Stimulated activated CD4-positive, alpha-beta T cell treated with anti-CD3 and anti-CD28 coated beads, Interleukin-15, amount 100 ng/mL, for 48 hours (primary cell): ENCODE measurements at regions not wholly inside any gene's neighbourhood (a gene's known extent, or its start where the extent isn't known, plus 50 kb on each side); places are given as distances from the start of the nearest gene placed in this dataset.
"Not testable (repeated sequence)": the region's sequence is repeated elsewhere in the genome, so short reads cannot be mapped to it uniquely, and the experiment has no call there.

Experiments used
- DNase-seq, 2 donors: peaks; one replicate each; pipeline ENCODE4 v3.0.0-alpha.2; 2020; ENCODE audit warnings: low read depth in 2 of 2

DNA sequence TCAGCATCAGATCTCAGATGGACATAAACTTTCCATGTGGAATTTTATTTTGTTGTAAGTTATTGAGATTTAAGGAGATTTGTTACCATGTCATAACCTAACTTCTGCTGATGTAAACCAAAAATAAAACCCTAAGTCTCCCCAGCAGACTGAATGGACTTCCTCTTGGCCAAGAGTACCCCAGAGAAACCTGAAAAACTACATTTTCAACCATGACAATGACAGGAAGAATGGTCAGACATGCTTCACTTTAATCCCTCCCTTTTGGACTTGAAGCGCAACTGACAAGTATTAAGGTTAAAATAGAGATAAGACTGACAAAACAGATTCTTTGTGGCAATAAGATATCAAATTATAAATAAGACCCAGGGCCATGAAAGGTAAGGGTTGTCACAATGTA lies 579.7 kb upstream of the RAG2 start:
- no peak for DNase-seq

DNA sequence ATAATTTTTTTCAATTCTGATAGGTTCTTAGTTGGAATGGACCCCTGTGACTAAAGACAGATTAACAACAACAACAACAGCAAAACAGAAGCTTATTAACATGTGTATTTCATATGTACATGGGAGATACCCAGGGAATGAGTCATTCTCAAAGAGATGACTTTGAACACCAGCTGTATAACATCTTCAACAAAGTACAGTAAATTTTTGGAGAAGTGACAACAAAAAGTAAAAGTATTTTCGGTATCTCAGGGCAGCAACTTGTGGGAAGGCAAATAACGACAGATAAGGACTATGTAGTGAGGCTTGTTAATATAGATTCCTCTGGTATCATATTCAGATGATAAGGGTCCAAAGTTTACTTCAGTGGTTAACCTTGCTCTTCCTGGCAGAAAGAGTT lies 573.4 kb upstream of the RAG2 start:
- DNase-seq: no peak

DNA sequence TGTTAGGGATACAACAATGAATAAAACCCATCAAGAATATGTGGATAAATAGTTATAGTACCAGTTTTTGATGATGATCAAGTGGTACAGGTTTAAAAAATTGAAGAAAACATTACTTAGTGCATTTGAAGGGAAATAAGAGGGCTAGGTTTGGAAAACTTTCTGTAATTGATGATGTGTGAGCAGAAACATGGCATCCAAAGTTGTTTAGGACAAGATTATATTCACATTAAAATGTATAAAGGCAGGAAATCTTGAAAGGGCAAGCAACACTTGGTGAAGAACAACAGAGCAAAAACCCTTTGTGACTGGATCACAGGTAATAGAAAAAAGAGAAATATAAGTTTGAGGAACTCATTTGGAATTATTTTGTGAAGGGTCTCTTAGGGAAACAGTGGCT lies 572.3 kb upstream of the RAG2 start:
- DNase-seq: no peak

DNA sequence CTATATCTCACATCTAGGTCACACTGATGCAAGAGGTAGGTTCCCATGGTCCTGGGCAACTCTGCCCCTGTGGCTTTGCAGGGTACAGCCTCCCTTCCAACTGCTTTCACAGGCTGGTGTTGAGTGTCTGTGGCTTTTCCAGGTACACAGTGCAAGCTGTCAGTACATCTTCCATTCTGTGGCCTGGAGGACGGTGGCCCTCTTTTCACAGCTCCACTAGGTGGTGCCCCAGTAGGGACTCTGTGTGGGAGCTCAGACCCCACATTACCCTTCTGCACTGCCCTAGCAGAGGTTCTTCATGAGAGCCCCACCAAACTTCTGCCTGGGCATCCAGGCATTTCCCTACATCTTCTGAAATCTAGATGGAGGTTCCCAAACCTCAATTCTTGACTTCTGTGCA lies 547.4 kb upstream of the RAG2 start:
- not testable (repeated sequence) for DNase-seq

DNA sequence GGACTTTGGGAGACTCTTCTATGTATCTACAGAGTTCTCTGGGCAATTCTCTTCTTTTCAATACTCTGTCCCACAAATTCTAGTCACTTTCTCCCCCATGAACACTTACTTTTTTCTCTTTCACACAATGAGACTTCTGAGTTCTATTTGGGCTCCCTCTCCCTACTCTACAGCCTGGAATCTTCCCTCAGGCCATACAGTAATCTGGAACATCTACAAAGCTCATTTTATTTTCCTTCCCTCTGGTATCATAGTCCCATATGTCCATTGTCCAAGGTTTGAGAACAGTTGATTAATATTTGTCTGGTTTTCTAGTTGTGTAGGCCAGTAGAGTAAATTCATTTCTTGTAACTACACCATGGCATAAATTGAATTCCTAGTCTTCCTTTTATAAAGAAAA lies 544.6 kb upstream of the RAG2 start:
- DNase-seq: no peak

DNA sequence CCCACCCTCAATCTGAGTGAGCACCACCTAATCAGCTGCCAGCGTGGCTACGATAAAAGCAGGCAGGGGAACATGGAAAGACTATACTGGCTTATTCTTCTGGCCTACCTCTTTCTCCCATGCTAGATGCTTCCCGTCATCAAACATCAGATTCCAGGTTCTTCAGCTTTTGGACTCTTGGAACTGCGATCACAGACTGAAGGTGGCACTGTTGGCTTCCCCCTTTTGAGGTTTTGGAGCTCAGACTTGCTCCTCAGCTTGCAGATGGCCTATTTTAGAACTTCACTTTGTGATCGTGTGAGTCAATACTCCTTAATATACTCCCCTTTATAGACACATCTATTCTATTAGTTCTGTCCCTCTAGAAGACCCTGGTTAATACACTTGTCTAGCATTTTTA lies 543.7 kb upstream of the RAG2 start:
- DNase-seq: no peak

DNA sequence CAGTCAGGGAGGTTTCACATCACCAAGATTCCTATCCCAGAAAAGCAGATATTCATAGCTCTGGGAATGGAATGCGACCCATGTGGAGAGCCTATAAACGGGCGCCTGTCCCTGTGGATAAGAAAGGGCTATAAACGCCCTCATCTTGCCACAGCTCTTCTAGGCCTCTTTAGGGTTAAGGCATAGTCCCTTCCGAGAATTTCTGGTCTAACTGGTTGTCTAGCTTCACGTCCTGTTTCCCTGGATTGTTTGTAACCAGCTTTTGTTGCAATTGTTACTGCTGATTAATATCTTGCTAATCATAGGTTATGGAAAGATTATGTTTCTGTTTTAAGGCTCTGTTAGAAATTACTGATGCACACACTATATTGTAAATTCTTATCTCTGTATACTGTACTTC lies 537.6 kb upstream of the RAG2 start:
- DNase-seq: not testable (repeated sequence)

DNA sequence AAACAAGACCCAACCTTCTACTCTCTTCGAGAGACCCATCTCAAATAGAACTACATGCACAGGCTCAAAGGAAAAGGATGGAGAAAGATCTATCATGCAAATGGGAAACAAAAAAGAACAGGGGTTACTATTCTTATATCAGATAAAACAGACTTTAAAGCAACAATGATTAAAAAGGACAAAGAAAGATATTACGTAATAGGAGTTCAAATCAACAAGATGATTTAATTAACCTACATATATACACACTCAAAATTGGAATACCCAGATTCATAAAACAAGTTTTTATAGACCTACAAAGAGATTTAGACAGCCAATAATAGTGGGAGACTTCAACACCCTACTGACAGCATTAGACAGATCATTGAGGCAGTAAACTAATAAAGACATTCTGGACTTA lies 536.6 kb upstream of the RAG2 start:
- DNase-seq: no peak

DNA sequence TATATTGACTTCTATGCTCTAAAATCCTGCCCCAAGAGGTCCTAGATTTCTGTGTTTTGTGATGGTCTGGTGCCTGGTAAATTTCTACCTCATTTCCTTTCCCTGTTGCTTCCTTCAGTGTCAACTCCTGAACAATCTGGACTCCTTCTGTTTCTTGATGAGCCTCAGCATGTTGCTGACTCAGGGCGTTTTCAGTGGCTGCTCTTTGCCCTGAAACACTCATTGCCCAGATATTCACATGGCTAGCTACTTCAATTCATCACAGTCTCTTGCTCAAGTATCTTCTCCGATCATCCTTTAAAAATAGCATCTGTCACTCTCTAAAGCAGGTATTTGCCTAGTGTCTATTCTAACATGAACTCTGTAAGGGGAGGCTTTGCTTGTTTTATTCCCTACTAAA lies 526.3 kb upstream of the RAG2 start:
- DNase-seq: no peak

DNA sequence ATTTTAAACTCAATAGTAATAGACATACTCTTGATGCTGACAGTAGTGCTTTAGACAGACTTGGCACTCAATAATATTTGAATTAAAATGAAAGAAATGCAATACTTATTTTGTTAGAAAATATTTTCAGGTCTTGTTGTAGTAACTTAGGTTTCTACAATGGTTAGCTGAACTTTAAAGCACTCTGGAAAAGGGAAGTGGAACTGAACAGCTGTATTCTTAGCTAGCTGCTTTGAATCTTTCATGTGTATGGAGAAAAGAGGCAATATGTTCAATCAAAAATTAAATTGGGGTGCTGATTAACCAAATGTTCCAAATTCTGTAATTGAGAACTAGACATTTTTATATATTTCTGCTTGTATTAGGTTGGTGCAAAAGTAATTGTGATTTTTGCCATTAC lies 517.9 kb upstream of the RAG2 start:
- no peak for DNase-seq

DNA sequence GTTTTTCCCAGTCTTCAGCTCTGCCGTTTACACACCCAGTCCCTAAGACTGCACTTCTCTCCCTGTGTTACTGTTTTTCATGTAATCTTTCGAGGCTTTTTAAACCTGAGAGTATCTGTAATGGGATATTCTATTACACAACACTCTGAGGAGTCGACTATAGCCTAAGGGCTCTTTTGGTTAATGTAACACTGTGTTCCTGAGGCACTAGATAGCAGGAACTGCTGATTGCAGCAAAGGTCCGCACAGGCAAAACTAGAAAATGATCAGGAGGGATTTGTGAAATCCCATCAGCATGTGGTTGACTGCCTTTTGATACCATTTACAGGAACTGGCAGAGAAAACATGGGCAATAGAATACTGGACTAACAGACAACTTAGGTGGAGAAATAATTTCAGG lies 512.3 kb upstream of the RAG2 start:
- no peak for DNase-seq

DNA sequence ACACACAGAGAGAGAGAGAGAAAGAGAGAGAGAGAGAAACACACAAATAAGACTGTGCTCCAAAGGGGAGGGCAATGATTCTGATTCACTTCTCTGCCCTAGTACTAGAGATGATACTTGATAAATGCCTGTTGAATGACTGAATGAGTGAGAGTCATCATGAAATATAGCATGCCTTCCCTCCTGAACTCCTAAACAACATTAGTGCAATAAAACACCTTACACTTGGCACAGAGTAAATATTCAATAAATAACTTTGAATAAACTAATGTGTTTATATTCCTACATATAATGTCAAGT lies 511.2 kb upstream of the RAG2 start:
- DNase-seq: no peak

DNA sequence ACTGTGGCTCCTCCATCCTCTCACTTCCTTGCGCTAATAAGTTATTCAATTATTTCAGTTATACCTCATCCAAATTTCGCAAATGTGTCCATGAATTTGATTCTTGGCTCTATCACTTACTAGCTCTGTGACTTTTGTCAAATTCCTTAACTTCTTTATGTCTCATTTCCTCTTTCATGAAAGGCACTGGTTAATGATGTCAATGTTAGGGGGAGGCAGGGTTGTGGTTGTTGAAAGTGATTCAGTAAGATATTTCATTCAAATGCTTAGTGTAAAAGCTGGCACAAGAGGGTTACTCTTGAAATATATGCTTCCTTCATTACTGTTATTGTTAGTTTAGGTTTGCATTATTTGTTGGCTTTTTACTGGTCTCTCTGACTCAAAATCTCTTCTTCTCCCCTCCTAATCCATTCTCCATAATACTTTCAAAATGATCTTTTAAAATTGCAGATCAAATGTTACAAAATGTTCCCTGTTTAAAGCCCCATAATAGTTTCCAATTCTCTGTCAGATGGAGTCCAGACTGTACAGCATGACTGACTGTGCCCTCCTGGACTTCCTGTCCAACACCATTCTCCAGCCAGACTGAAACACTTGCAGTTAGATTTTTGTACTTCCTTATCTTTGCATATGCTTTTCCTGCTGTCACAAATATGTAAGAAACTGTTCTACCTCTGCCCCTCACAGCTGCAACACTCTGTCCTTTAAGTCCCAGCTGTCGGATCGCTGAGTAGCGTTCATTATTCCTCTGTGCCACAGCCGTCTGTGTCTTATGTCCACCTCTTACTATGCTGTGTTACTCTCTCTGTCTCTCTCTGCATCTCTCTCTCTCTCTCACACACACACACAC lies 510.6 kb upstream of the RAG2 start:
- no peak for DNase-seq

DNA sequence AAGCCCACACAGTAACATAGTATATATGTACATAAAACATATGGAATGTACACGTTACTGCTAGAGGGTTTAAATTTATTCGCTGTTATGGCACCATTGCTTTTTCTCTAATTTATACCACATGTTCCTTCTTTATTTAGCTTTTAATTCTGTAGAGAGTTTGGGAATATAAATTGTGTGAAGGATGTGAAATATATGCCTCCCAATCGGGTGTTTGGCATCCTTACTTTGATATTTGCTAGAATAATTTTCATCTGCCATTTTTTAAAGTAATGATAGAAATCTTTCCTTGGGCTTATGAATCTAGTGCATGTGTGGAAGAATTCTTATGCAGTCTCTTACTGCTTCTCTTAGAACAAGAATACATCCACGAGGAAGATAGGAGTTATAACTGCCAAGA lies 509.8 kb upstream of the RAG2 start:
- no peak for DNase-seq

DNA sequence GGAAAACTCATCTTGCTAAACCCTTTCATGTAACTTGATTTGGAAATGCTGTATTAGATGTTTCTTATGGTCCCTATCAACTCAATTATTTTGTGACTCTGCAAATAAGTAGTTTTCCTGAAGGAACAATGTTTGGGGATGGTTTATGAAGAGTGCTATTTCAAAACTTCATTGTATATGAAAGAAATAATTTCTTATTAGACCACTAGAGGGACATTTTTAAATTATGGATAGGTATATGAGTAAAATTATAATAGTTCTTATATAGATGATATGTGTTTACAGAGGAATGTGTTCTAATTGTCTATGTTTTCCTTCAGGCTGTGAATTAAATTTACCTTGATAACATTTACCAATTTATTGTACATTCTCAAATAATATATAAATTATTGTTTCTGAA lies 509.4 kb upstream of the RAG2 start:
- DNase-seq: no peak

DNA sequence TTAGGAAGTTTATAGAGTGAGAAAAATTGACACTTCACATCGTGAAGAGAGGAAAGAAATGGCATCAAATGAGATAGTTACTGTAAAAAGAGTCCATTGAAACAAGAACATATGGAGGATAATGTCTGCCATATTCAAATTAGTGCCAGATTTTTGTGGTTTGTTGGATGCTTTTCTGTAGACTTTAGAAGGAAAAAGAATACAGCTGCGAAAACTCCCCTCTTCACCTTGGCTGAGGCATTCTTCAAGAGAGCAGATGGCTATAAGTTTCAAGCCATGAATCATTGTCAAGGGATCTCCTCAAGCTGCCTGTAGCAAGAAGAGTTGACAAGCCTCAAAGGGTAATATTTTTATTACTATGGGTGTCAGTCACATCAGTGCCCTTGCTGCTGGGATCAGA lies 507.4 kb upstream of the RAG2 start:
- no peak for DNase-seq

DNA sequence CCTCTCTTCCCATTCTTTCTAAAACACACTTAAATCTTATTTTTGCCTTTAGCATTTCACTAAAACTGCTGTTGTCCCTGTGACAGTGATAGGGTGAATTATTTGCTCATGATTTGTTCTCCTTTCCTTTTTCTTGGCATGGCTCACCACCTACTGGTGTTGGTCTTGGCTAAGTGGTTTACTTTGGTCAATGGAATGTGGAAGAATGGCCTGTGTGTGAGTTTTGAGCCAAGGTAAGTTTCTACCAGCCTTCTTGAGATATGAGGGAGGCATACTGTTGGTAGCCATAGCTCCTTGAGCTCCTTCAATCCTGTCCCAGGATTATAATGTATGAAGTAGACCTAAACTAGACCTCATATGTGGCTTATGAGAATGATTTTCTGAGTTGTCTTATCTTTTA lies 506.3 kb upstream of the RAG2 start:
- no peak for DNase-seq

DNA sequence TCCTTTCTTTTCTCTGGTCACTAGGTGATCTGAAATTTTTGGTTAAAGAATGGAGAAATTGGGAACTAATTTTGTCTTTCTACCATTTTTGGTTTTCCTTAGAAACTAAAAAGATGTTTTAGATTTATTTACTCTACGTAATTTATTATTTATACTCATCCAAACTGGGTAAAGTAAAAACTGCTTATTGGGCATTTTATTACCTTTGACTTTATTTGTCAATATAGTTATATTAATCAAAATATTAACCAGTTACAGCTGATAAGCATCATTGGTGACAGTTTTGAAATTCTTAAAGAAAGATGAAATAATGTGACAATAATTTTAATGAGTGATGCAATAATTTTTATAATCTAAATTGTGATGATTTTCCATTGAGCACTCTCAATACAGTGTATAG lies 502.0 kb upstream of the RAG2 start:
- no peak for DNase-seq

DNA sequence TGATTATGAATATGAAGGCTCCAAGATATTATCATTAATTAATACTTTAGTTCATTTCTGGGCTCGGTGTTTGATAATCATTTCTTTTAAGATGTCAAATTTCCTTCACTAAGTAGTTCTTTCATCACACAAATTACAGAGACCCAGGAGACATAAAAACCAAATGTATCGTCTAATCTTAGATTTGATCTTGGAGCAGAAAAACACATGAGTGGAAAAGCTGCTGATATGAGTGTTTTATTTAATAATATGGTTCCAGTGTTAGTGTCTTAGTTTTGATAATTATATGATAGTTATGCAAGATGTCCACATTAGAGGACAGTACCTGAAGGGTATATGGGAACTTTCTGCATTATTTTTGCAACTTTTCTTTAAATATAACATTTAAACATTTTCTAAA lies 494.5 kb upstream of the RAG2 start:
- no peak for DNase-seq

DNA sequence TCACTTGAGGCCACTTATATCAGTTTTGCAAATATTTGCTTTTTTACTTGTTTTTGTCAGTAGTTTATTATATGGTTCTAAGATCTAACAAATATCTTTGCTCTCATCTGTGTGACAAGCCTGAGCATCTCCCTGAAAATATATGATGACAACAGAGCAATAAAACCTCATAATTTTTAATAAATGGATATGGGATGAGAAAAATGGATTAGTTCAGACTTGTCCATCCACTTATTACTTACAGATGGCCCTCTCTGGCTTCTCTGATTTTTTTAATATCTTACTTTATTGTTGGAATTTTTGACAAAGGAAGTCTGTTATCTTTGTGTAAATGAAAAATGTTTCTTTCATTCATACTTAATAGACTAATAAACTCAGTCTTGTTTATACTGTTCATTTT lies 491.4 kb upstream of the RAG2 start:
- no peak for DNase-seq

DNA sequence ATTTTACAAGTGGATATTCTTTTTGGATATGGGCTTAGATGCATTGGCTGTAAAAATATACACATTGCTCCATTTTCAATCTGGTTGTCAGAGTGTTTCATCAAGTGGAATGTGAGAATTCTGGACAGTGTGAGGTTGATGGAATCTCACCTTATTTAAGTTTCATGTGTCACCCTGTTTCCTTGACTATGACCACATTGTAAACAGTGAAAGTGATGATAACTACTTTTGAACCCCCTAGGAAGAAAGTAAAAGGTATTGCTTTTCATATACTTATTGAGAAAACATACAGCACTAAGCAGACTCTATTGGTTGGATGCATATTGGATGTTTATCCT lies 490.5 kb upstream of the RAG2 start:
- no peak for DNase-seq

DNA sequence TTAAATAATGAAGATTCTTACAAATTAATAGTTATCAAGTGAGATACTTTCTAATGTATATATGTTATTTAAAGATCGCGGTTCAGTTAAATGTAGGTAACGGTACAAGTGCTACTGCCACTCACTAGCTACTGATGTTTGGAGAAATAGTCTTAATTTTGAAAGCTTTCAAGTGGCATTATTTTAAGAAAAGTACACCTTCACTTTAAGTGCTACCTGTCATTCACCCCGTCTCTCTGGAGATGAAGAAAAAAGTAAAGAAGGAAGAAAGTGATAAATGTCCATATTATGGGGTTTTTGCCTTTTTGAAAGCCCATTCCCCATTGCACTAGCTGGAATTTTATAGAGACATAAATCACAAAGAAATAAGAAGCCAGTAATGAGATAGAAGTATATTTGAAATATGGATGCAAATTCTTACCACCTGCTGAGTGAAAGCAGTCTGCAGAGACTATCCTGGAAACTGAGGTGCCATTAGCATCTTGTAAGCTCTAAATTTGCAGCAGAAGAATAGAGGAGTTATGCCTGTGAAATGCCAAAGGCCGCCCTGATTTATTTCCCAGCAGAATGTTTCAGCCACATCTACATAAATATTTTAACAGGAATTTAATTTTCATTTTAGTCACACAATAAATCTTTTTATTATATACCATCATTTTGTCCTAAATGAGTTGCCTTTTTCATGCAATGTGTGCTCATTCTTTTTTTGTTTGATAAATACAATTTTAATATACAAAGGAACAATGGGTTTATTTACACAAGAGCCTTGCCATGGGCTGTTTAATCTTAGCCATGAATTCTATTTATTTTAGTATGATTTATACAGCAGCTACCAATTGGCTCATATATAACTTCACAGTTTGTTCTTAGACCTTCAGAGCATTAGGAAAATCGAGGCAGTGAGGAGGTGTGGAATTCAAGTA lies 489.9 kb upstream of the RAG2 start:
- no peak for DNase-seq

DNA sequence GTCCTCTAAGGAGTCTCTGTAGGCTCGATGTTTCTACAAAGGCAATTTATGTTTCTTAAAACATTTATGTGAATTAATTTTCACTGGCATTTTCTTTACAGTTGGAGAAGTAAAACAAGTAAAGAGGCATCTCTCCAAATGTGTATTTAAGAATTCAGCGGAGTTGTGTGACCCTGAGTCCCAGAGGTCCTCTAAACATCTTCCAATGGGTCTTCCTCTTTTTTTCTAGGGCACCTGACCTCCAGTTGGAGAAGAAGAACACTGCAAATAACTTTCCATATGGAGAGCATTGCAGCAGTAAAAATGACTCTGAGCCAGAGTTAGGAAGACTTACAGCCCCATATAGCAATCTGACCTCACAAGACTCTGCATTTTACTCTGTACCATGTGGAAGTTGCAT lies 480.5 kb upstream of the RAG2 start:
- DNase-seq: no peak

DNA sequence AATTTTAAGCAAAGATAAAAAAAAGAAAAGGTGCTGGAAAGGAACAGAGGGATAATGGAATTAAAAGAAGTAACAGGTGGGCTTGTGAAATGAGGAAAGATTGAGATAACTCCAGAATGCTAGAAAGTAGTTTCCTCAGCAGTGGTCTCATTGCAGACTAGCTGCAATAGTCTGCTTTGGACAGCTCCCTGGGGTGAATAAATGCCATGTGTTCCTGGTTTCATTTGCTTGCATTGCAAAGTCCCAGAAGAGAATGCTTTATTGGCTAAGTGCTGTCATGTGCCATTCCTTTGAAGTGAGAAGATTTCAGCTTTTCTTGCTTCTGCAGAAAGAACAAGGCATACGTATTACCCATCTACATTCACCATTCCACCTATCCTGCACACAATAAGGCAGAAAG lies 478.8 kb upstream of the RAG2 start:
- DNase-seq: no peak
